HUDEP-2 (cell line): ENCODE measurements at regions not wholly inside any gene's neighbourhood (a gene's known extent, or its start where the extent isn't known, plus 50 kb on each side); places are given as distances from the start of the nearest gene placed in this dataset.

Source experiments
- DNase-seq, 76 experiments: peaks; one replicate each; lab custom pipeline; 2025; ENCODE audit not compliant: unreplicated experiment in 76 of 76; lab: John Stamatoyannopoulos, UW

GRCh38 chr11:119942583-119943297, 195.2 kb downstream of the TRIM29 start:
- DNase-seq: no peak

GRCh38 chr11:119941636-119942411, 196.1 kb downstream of the TRIM29 start:
- DNase-seq: no peak

- no peak for DNase-seq
Measured at GRCh38 chr11:119941171-119941570, 196.7 kb downstream of the TRIM29 start.

DNA sequence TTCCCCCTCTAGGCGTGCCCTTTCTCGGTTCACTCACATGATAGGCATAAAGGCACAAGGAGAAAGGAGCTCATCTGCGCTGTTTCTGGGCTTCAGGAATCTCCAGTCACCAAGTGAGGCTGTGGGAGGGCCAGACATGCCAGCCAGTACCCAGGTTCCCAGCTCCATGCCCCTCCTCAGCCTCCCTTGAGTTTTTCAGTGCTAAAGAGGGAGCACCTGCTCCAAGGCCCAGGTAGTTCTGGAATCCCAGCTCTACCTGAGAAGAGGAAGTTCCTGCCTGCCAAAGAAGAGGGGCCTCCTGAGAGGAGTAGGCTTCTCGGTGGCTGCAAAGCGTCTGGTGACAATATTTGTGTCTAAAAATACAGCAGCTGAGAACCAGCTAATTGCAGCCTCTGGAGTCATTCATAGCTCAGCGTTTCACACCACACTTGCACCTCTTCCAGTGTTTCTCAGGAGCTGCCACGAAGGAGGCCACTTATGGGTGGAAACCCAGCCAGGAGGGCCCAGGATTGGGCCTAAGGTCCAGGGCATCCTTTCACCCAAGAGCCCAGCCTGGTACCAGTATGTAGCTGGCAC, 197.4 kb downstream of the TRIM29 start:
- DNase-seq: no peak

- no peak for DNase-seq
Measured at GRCh38 chr11:119937412-119937811, 200.5 kb downstream of the TRIM29 start.

GRCh38 chr11:119936426-119936825, 201.5 kb downstream of the TRIM29 start:
- DNase-seq: no peak

DNA sequence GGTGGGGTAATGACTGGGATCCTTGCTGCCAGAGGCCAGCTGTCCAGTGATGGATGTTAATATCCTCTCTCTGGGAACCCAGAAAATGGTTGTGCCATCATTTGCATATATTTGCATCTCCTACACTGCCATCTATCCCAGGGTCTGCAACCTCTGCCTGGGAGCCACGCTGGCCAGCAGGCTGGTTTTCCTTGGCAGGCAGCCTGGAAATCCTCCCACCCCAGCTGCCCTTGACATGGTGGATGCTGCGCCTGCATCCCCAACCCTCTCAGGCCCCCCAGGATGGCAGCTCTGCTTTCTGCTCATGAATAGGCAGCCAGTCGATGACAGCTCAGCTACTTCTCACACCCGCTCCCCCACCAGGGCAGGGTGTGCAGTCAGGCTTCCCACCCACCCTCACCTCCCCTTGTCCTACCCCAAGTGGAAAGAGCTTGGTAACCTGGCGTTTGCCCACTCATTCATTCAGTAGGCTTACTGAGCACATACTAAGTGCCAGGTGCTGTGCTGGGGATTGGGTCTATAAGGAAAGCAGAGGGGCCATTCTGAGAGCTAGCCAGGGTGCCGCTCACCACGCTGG, 202.5 kb downstream of the TRIM29 start:
- no peak for DNase-seq

DNA sequence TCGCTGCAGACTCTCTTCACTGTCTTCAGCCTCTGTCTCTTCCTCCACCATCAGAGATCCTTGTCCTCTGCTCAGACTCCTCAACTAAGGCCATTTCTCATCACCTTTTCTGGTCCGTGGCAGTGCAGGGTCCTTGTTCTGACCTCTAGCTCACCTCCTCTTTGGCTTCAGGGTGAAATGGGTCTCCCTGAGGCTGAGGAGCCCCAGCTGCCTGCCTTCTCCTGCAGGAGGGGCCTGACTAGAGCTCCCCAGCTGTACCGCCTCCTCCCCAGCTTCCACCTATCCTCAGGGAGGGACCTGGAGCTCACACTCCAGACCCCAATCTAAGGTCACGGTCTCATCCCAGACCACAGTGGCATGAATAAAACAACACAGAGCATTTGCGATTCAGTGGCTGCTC, 203.0 kb downstream of the TRIM29 start:
- no peak for DNase-seq

GRCh38 chr11:119934267-119934666, 203.6 kb downstream of the TRIM29 start:
- DNase-seq: no peak

GRCh38 chr11:119933584-119933983, 204.3 kb downstream of the TRIM29 start:
- no peak for DNase-seq

DNA sequence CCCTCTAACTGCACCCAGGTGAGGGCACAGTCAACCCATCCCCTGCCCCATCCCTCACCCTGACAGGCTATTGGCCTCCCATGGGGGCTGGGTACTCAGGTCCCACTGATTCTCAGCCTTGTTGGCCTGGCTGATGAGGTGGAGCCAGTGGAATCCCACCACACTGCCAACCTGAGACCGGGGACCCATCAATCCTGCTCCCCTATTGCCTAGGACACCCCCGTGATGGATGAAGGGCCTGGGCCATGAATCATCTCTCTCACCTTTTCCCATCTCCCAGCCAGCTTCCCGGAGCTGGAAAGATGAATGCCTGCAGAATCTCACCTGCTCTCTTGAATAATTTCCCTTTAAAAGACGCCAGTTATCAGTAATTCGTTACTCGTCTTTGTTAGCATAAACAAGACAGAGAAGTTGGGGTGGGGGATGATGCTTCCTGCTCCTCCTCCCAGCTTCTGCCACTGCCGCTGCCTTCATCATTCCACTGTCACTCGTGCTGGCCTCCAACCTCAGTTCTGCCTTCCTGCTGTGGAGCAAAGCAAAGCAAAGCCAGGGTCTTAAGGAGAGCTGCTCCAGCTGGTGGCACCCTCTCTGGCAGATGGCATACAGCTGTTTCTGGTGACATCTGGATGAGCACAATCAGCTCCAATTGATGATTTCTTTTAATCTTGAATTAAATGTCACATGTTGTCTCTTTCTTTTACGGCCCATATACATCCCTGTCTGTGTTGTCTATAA, 204.0 kb upstream of the NECTIN1 start:
- no peak for DNase-seq

DNA sequence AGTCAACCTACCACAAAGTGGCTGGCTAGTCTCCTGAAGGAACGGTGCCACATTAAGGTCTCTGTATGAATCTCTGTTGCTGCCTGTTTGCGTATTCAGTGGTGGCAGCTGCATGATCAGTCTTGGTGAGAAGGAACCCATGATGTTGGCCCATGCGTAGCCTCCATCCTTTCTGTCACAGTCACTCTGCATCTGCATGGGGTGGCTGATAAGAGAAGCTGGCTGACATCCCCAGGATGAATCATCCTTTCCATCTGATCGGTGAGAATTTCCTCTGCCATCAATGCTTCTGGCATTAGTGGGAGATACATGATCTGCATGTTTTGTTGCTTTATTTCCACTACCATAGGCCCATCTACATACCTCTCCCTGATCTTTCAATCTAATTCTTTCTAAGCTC, 199.0 kb upstream of the NECTIN1 start:
- DNase-seq: peak in 61 of 76 experiments; percentile 2 to 73 (median 29)

DNA sequence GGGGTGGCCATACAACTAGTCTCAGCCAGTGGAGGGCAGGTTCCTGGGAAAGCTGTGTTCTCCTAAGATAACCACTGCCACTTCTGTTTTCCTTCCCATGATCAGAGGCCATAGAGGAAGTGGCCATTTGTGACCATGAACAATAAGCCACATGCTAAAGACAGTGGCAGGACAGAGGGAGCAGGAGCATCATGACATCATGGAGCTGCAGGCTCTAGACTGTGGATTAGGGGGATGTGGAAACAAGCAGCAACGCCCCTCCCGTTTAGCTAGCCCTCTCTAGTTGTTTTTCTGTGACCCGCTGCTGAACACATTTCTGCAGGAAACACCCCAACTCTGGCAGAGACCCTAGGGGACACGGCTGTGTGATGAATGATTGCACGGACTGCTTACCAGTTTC, 195.0 kb upstream of the NECTIN1 start:
- no peak for DNase-seq

DNA sequence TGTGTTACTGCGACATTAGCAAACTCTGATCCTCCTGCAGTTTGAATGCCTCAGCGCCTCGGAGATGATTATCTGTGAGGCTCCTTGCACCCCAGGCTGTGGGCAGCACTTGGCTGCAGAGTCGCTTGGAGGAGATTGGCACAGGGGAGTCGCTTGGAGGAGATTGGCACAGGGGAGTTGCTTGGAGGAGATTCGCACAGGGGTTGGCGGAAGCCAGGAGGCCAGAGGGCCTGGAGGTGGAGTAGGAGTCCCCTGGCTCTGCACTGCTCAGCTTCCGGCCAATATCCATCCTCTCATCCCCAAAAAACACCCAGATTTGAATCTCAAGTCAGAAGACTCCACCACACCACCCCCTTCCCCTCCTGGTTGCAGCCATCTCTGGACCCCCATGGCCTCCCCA, 192.6 kb upstream of the NECTIN1 start:
- DNase-seq: no peak

GRCh38 chr11:119920666-119921387, 191.8 kb upstream of the NECTIN1 start:
- DNase-seq: no peak

DNA sequence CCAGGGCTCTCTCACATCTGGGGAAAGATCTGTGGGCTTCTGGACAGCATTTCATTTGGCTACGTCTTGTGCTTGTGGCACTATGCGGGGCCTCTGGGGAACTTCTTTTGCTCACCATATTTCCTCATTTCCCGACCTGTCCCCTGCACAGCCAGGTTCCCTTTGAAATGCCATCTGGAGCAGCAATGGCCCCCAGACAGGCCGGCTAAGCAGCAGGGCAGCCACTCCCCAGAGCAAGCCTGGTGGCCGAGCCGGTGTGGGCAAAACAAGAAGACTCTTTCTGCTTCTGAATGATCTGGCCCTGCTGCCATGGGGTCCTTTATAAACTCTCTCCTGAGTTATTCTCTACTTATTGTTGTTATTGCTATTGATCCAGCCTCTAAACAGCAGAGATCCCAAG, 190.7 kb upstream of the NECTIN1 start:
- no peak for DNase-seq

GRCh38 chr11:119918347-119918746, 189.3 kb upstream of the NECTIN1 start:
- no peak for DNase-seq

- DNase-seq: no peak
Measured at GRCh38 chr11:119916568-119916967, 187.6 kb upstream of the NECTIN1 start.

- DNase-seq: no peak
Measured at GRCh38 chr11:119912229-119912628, 183.2 kb upstream of the NECTIN1 start.

DNA sequence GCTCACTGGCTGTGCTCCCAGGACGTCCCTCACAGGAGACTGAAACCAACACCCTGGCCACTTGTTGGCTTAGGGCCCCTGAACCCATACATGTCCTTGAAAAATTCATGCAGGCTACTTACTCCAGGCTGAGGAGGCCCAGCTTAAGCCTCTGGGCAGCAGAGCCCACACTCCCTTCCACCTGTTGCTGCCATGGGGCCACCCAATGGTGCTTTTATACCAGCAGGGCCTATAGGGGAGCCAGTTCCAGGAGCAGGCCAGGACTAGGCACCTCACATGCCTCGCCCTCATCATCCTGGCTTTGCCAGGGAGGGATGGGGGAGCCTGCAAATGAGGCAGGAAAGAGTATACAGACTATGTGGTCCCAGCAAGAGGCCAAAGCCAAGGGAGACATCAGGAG, 181.7 kb upstream of the NECTIN1 start:
- no peak for DNase-seq
